ENCODE measurements at regions not wholly inside any gene's neighbourhood (a gene's known extent, or its start where the extent isn't known, plus 50 kb on each side); places are given as distances from the start of the nearest gene placed in this dataset.

DNA sequence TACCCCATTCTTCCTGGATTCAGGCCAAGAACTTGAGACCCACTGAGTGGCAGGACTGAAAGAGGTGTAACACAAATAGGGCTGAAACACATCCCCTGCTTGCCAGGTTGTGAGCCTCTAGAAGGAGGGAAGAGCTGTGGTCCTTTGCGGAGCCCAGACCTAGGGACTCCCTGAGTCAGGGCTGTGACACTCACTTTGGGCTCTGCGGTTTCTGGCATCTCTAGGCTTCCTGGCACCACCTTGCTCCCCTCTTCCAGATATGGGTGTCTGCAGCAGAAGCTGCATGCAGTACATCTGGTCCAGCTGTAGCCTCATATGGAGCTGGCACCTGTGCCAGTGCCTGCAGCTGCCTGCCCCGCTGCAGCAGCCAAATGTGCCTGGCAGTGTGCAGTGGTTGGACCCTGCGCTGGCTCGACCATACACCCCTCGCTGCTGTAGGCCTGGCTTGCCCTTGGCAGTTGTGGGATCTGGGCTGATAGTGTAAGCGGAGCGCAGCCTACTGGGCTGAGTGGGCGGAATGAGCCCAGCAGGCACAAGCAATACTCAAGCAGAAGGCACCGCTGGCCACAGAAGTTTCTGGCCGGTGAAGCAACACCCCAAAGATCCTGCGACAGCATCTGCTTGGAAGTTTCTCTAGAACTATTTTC, 290.4 kb downstream of the SLITRK6 start:
- Histone ChIP-seq H3F3A (replicated peaks; ENCODE audit: low read depth) (no peaks in the 10 kb centered on the region), H3K4me3 (no peak overlapping the region), H4K20me1 (replicated peaks; ENCODE audit: insufficient read depth) (no peaks in the 10 kb centered on the region), H3K4me2 (no peak overlapping the region), H3K27me3 (ENCODE audit: insufficient read depth) (no peaks in the 10 kb centered on the region), H3K36me3 (ENCODE audit: insufficient read depth) (no peaks in the 10 kb centered on the region), H2AFZ (no peak overlapping the region; the same call in 1 of the 2 replicates), H3K27ac (ENCODE audit: low read depth) (no peak overlapping the region), H3K9me2 (ENCODE audit: insufficient read depth) (no peaks in the 10 kb centered on the region), H3K79me2 (replicated peaks; ENCODE audit: insufficient read depth) (no peaks in the 10 kb centered on the region), H3K4me1 (ENCODE audit: insufficient read depth) (no peaks in the 10 kb centered on the region)
- H3K27me3 Mint-ChIP-seq (ENCODE audit: insufficient read depth, low read depth, poor library complexity) = no peaks in the 10 kb centered on the region
- TF ChIP-seq EZH2phosphoT487 (IDR thresholded peaks at IDR 0.05; ENCODE audit: unreplicated experiment) (no peak), JUNB (IDR thresholded peaks at IDR 0.05; ENCODE audit: unreplicated experiment) (no peak), ZNF331 (CRISPR knock-in tag; IDR thresholded peaks at IDR 0.05; ENCODE audit: low read depth) (no peak), STAT1 (IDR thresholded peaks at IDR 0.05; ENCODE audit: unreplicated experiment) (no peak), NANOG (IDR thresholded peaks at IDR 0.05; ENCODE audit: borderline replicate concordance) (no peak)
- TF ChIP-seq, protein P1, sequence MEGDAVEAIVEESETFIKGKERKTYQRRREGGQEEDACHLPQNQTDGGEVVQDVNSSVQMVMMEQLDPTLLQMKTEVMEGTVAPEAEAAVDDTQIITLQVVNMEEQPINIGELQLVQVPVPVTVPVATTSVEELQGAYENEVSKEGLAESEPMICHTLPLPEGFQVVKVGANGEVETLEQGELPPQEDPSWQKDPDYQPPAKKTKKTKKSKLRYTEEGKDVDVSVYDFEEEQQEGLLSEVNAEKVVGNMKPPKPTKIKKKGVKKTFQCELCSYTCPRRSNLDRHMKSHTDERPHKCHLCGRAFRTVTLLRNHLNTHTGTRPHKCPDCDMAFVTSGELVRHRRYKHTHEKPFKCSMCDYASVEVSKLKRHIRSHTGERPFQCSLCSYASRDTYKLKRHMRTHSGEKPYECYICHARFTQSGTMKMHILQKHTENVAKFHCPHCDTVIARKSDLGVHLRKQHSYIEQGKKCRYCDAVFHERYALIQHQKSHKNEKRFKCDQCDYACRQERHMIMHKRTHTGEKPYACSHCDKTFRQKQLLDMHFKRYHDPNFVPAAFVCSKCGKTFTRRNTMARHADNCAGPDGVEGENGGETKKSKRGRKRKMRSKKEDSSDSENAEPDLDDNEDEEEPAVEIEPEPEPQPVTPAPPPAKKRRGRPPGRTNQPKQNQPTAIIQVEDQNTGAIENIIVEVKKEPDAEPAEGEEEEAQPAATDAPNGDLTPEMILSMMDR (conservative IDR thresholded peaks at IDR 0.05; ENCODE audit: low read depth in 2 of 2) = peak; percentile 19 to 79; a peak in 2 of 4 replicates
- TF ChIP-seq, protein P2, sequence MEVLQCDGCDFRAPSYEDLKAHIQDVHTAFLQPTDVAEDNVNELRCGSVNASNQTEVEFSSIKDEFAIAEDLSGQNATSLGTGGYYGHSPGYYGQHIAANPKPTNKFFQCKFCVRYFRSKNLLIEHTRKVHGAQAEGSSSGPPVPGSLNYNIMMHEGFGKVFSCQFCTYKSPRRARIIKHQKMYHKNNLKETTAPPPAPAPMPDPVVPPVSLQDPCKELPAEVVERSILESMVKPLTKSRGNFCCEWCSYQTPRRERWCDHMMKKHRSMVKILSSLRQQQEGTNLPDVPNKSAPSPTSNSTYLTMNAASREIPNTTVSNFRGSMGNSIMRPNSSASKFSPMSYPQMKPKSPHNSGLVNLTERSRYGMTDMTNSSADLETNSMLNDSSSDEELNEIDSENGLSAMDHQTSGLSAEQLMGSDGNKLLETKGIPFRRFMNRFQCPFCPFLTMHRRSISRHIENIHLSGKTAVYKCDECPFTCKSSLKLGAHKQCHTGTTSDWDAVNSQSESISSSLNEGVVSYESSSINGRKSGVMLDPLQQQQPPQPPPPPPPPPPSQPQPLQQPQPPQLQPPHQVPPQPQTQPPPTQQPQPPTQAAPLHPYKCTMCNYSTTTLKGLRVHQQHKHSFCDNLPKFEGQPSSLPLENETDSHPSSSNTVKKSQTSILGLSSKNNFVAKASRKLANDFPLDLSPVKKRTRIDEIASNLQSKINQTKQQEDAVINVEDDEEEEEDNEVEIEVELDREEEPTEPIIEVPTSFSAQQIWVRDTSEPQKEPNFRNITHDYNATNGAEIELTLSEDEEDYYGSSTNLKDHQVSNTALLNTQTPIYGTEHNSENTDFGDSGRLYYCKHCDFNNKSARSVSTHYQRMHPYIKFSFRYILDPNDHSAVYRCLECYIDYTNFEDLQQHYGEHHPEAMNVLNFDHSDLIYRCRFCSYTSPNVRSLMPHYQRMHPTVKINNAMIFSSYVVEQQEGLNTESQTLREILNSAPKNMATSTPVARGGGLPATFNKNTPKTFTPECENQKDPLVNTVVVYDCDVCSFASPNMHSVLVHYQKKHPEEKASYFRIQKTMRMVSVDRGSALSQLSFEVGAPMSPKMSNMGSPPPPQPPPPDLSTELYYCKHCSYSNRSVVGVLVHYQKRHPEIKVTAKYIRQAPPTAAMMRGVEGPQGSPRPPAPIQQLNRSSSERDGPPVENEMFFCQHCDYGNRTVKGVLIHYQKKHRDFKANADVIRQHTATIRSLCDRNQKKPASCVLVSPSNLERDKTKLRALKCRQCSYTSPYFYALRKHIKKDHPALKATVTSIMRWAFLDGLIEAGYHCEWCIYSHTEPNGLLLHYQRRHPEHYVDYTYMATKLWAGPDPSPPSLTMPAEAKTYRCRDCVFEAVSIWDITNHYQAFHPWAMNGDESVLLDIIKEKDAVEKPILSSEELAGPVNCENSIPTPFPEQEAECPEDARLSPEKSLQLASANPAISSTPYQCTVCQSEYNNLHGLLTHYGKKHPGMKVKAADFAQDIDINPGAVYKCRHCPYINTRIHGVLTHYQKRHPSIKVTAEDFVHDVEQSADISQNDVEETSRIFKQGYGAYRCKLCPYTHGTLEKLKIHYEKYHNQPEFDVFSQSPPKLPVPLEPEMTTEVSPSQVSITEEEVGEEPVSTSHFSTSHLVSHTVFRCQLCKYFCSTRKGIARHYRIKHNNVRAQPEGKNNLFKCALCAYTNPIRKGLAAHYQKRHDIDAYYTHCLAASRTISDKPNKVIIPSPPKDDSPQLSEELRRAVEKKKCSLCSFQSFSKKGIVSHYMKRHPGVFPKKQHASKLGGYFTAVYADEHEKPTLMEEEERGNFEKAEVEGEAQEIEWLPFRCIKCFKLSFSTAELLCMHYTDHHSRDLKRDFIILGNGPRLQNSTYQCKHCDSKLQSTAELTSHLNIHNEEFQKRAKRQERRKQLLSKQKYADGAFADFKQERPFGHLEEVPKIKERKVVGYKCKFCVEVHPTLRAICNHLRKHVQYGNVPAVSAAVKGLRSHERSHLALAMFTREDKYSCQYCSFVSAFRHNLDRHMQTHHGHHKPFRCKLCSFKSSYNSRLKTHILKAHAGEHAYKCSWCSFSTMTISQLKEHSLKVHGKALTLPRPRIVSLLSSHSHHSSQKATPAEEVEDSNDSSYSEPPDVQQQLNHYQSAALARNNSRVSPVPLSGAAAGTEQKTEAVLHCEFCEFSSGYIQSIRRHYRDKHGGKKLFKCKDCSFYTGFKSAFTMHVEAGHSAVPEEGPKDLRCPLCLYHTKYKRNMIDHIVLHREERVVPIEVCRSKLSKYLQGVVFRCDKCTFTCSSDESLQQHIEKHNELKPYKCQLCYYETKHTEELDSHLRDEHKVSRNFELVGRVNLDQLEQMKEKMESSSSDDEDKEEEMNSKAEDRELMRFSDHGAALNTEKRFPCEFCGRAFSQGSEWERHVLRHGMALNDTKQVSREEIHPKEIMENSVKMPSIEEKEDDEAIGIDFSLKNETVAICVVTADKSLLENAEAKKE (CRISPR knock-in tag; IDR thresholded peaks at IDR 0.05) = no peak
- H3K4me1 Mint-ChIP-seq = no peaks in the 10 kb centered on the region
- H3K9me3 Mint-ChIP-seq = no peaks in the 10 kb centered on the region
- H3K36me3 Mint-ChIP-seq (ENCODE audit: low read depth) = no peaks in the 10 kb centered on the region
- H3K27ac Mint-ChIP-seq = no peak overlapping the region; the same call in 1 of the 2 replicates
- DNase-seq (ENCODE audit: low spot score) (peak; percentile 46), ATAC-seq (peak; percentile 97)
- no peak overlapping the region for H3K4me3 Mint-ChIP-seq
